Esophagus mucosa (tissue), 1 donor: ENCODE measurements at regions not wholly inside any gene's neighbourhood (a gene's known extent, or its start where the extent isn't known, plus 50 kb on each side); places are given as distances from the start of the nearest gene placed in this dataset.

Experiments used
- ATAC-seq: fragments of 200-7000 bp; cut with Tn5 transposase; one replicate; pipeline ENCODE4 v1.9.1; 2020
- donor health status: DM: yes; HTN: yes; CAD: no.

- no peak for ATAC-seq
Measured at GRCh38 chr1:188228623-188229022, 1399.9 kb downstream of the PLA2G4A start.

- ATAC-seq: no peak
Measured at GRCh38 chr1:188237573-188238348, 1409.0 kb downstream of the PLA2G4A start.

- no peak for ATAC-seq
Measured at GRCh38 chr1:188240772-188241406, 1412.1 kb downstream of the PLA2G4A start.

DNA sequence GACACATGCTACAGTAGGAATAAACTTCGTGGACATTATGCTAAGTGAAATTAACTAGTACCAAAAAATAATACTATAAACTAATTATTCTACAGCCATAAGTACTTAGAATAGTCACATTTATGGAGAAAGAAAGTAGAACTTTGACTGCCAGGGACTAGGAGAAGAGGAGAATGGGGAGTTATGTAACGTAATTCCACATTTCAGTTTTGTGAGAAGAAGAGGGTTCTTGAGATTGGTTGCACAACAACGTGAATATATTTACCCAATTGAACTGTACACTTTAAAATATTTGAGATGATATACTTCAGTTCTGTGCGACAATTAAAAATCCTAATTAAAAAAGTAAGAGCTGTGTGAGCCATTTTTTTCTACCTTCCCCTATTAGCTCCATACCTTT lies 1412.9 kb downstream of the PLA2G4A start:
- ATAC-seq: no peak

DNA sequence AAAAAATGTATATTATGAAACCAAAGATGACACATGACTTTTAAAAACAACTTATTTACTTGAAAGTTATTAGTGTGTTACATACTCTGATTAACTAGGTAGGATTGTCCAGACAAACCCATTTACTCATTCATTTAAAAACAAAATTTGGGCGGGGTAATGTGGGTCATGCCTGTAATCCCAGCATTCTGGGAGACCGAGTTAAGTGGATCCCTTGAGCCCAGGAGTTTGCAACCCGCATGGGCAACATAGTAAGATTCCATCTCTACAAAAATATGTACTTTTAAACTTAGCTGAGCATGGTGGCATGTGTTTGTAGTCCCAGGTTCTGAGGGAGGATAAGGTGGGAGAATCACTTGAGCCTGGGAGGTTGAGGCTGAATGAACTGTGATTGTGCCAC lies 1414.7 kb downstream of the PLA2G4A start:
- ATAC-seq: no peak

- no peak for ATAC-seq
Measured at GRCh38 chr1:188244681-188245080, 1415.9 kb downstream of the PLA2G4A start.

DNA sequence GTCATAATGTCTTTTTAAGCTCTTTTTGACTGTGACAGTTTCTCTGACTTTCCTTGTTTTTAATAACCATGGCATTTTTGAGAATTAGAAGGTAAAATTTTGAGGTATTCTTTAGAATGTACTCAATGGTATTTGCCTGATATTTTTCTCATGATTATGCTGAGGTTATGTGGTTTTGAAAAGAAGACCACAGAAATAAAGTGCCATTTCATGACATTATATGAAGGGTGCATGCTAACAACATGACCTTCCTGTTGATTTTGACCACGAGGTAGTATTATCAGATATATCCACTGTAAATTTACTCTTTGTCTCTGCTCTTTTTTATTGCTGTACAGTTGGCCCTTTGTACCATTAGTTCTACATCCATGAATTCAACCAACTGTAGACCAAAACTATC lies 1418.5 kb downstream of the PLA2G4A start:
- no peak for ATAC-seq

GRCh38 chr1:188249811-188250210 lies 1421.1 kb downstream of the PLA2G4A start:
- ATAC-seq: no peak

DNA sequence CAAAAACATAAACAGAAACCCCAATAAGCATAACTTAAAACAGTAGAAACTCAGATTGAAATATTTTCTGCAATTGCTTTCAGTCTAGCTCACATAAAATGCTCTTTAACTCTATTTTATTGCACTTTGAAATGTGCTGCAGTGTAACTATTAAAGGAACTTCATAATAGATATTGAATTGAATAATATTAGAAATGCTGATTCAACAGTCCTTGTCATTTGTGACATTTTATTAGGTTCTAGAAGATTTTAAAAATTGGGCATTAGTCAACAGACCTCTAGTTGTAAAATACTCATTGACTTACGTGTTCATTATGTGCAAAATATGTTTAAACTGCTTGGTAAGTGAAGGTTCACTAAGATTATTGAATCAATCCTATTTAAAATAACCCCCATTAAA lies 1422.3 kb downstream of the PLA2G4A start:
- ATAC-seq: no peak

- no peak for ATAC-seq
Measured at GRCh38 chr1:188261849-188262248, 1433.1 kb downstream of the PLA2G4A start.

- no peak for ATAC-seq
Measured at GRCh38 chr1:188269956-188270355, 1441.2 kb downstream of the PLA2G4A start.

- no peak for ATAC-seq
Measured at GRCh38 chr1:188270497-188270896, 1441.7 kb downstream of the PLA2G4A start.

DNA sequence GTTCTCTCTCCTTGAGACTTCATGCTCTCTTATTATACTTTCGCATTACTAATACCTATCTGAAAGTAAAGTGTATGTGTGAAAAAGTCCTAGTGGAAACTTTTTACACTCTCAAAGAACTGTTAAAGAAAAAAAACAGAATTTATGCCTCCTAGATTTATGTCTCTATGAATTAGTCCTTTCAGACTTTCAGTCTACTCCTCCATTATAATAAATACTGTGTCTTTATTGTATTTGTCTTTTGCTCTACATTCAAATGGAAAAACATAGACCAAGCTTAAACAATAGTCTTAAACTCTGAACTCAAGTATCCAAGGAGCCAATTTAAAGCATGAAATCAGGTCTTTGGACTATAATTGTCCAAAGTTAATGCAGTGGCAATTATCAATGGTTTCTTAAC lies 1449.0 kb downstream of the PLA2G4A start:
- no peak for ATAC-seq

- no peak for ATAC-seq
Measured at GRCh38 chr1:188281921-188282320, 1453.2 kb downstream of the PLA2G4A start.

- ATAC-seq: no peak
Measured at GRCh38 chr1:188295157-188295556, 1466.4 kb downstream of the PLA2G4A start.

DNA sequence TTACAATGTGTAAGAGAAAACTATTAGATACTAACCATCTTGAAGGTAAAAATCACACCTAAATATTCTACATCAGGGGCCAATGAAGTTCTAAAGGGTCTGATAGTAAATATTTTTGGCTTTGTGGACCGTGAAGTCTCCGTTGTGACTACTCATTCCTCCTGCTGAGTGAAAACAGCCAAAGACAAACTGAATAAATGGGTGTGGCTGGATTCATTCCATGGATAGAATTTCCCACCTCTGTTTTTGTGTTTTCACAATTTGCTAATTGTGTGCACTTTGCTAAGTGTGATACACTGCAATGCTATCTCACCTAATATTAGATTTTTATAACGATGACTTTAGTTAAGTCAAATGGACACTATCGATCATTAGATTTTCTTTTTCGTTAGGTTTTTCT lies 1474.0 kb downstream of the PLA2G4A start:
- no peak for ATAC-seq

GRCh38 chr1:188314557-188315137 lies 1485.9 kb downstream of the PLA2G4A start:
- no peak for ATAC-seq

GRCh38 chr1:188317894-188318293 lies 1489.1 kb downstream of the PLA2G4A start:
- ATAC-seq: no peak

DNA sequence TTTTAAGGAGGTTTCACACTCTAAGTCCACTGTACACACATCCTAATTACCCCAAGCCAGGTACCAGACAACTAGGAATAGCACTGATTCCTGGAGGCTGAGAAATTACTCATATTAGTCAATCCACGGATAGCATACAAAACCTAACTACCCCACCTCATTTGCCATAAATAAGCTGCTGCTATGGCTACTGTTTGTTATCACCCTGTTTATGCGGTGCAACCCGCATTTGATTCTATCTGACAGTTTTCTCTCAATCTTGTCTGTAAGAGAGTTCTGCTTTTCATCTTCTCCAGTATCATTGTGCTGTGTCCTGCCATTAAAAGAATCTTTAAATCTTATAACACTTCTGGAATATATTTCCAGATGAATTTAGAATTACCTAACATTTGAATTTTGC lies 1496.5 kb downstream of the PLA2G4A start:
- no peak for ATAC-seq

- no peak for ATAC-seq
Measured at GRCh38 chr1:188343914-188344313, 1515.2 kb downstream of the PLA2G4A start.

DNA sequence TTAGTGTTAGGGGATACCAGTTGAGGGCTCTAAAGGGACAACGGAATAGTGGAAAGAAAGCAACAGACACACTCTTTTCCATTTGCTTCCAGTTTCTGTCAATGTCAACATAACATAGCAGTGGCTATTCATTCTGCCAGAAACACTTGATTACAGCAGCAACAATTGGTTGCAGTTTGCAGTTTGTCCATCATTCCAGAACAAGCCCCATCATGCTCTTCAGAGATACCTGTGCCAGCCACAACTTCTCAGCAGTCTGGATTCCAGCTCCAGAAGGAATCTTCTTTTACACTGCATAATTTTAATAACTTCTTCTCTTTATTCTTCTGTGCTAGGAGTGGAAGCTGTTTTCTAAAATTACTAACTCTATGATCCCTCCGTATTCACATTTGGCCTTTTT lies 1521.4 kb downstream of the PLA2G4A start:
- no peak for ATAC-seq

DNA sequence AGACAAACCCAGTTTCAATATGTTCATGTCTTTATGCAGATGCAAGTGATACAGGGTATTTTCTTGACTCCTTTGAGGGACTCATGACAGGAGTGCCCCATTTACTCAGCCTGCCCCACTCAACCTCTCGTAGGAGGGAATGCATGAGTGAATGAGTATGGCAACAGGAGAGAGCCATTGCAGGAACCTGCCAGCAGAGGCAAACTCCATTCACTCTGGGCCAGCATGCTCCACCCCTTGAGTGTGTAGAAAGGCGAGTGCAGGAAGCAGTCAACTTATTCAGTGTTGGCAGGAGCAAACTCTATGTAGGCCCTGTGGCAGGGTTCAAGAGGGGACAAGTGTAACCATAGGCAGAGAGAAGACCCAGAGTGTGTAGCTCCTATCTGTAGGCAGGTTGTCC lies 1526.3 kb downstream of the PLA2G4A start:
- no peak for ATAC-seq

GRCh38 chr1:188355847-188356246 lies 1527.1 kb downstream of the PLA2G4A start:
- no peak for ATAC-seq

DNA sequence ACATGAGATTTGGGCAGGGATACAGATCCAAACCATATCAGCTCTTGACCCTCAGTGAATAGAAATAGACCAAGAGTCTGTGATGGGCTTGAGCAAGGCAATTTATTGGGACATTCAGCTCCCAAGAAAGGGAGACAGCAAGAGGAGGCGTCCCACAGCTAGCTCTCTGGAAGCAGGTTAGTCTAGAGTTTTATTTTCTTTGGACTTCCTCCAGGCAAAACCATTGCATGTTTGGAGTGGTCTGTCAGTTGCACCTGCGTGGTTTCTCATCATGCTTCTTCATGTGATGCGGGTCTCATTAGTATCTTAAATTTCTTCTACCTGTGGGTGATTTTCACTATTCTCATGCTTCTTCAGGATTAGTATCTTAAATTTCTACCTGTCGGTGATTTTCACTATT lies 1530.6 kb downstream of the PLA2G4A start:
- no peak for ATAC-seq
